Activated CD4-positive, alpha-beta T cell treated with anti-CD3 and anti-CD28 coated beads, Interleukin-2, amount 10 ng/mL, durations not matched to agents 24 days and 14 days (primary cell): ENCODE measurements at regions not wholly inside any gene's neighbourhood (a gene's known extent, or its start where the extent isn't known, plus 50 kb on each side); places are given as distances from the start of the nearest gene placed in this dataset.

Source experiments
- DNase-seq: peaks from one replicate; pipeline ENCODE4 v3.0.0; 2022
- H3K27ac Mint-ChIP-seq: one replicate; pipeline ENCODE4 v1.8.0; 2022; ENCODE audit warnings: mild to moderate bottlenecking, mixed read lengths
- H3K27me3 Mint-ChIP-seq: one replicate; pipeline ENCODE4 v1.8.0; 2022; ENCODE audit warnings: mixed read lengths
- H3K36me3 Mint-ChIP-seq: one replicate; pipeline ENCODE4 v1.8.0; 2022; ENCODE audit warnings: low read depth, mild to moderate bottlenecking, mixed read lengths
- H3K4me1 Mint-ChIP-seq: one replicate; pipeline ENCODE4 v1.8.0; 2021; ENCODE audit warnings: mixed read lengths
- H3K4me3 Mint-ChIP-seq: one replicate; pipeline ENCODE4 v1.8.0; 2022; ENCODE audit warnings: mild to moderate bottlenecking, moderate library complexity, mixed read lengths
- H3K9me3 Mint-ChIP-seq: one replicate; pipeline ENCODE4 v1.8.0; 2021; ENCODE audit warnings: mixed read lengths
- intact Hi-C: fragments of 100-400 bp; cut with micrococcal nuclease; formaldehyde crosslinking; loops from one replicate; pipeline ENCODE4 v1.15.1; 2023

DNA sequence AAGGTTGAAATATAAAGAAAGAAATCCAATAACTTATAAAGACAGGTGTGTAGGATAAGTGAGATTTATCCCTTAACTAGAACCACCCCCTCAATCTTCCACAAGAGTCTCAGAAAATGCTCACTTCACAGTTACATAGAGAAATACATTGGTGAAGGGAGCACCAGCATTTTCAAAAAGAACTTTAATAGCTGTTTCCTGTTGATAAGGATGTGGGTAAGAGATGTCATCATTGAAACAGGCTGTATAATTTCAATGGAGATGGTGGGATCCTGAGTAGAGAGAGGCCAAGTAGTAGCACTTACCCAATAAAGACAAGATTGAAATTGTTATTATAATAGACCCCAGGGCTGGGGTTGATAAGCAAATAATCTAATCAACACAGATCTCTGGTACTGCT, 162.2 kb upstream of the TACR1 start:
- H3K36me3 Mint-ChIP-seq = no peaks in the 10 kb centered on the region
- no peak overlapping the region for H3K27ac Mint-ChIP-seq
- H3K9me3 Mint-ChIP-seq = peaks cover 12% of the 10 kb centered on the region
- no peaks in the 10 kb centered on the region for H3K27me3 Mint-ChIP-seq
- no peak for DNase-seq
- H3K4me1 Mint-ChIP-seq = no peaks in the 10 kb centered on the region
- intact Hi-C loops = no loop called here
- H3K4me3 Mint-ChIP-seq = no peak overlapping the region

DNA sequence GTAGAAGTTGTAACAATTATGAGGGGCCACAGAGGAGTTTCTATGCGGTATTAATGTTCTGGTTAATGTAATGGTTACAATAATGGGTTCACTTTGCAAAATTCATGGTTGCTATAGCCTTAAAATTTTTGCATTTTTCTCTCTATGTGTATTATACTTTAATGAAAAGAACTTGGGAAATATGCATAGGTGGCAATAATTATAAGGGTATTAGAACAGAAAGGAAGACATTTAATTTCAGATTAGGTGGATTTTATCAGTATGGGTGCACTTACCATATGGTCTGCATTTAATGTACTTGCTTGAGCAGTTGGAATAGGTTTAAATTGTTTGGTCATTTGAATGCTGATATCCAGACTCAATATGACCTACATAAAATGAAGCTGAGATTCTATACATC, 161.6 kb upstream of the TACR1 start:
- no peaks in the 10 kb centered on the region for H3K36me3 Mint-ChIP-seq
- H3K27me3 Mint-ChIP-seq = no peaks in the 10 kb centered on the region
- no peaks in the 10 kb centered on the region for H3K4me1 Mint-ChIP-seq
- H3K4me3 Mint-ChIP-seq = no peak overlapping the region
- H3K9me3 Mint-ChIP-seq = peaks cover 7% of the 10 kb centered on the region
- DNase-seq = no peak
- intact Hi-C loops = no loop called here
- no peak overlapping the region for H3K27ac Mint-ChIP-seq

DNA sequence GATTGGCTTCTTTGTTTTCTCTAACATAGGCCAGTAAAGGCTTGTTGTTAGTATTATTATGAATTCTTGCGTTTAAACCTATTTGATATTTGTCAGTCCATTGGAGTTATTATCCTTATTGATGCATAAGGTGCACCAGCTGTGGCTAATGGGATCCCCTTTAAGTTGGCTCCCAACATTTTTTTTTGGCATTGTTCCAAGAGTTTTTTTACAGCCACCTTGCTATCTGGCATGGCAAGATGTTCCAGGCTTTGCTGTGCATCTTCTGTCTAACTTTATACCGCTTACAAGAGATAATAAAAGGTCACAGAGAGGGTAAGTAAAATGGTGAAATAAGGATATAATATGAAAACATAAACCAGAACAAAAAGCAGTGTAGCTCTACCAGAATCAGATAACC, 157.5 kb upstream of the TACR1 start:
- Mint-ChIP-seq H3K36me3 (no peaks in the 10 kb centered on the region), H3K4me3 (no peak overlapping the region), H3K27me3 (no peaks in the 10 kb centered on the region), H3K27ac (no peak overlapping the region), H3K4me1 (no peaks in the 10 kb centered on the region), H3K9me3 (no peaks in the 10 kb centered on the region)
- DNase-seq = no peak
- intact Hi-C loops = no loop called here

DNA sequence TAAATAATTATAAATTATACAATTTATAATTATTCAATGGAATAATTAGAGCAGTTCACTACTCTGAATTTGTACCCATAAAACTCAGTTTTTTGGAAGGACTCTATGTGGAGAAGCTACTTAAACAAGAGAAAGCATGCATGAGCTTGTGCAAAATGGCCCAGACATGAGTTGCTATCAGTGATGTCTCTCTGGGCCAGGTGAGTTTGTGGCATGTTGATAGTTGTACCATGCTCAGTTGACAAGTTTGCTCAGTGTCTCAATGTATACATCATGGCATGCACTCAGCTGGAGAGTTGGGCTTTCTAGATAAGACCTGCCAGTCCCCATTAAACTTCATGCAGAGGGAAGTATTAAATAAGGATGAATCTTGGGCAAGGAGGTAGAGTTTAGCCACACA, 153.8 kb upstream of the TACR1 start:
- no peaks in the 10 kb centered on the region for H3K9me3 Mint-ChIP-seq
- intact Hi-C loops = no loop called here
- DNase-seq = no peak
- H3K36me3 Mint-ChIP-seq = no peaks in the 10 kb centered on the region
- no peaks in the 10 kb centered on the region for H3K27me3 Mint-ChIP-seq
- no peak overlapping the region for H3K27ac Mint-ChIP-seq
- H3K4me3 Mint-ChIP-seq = no peak overlapping the region
- H3K4me1 Mint-ChIP-seq = no peaks in the 10 kb centered on the region

DNA sequence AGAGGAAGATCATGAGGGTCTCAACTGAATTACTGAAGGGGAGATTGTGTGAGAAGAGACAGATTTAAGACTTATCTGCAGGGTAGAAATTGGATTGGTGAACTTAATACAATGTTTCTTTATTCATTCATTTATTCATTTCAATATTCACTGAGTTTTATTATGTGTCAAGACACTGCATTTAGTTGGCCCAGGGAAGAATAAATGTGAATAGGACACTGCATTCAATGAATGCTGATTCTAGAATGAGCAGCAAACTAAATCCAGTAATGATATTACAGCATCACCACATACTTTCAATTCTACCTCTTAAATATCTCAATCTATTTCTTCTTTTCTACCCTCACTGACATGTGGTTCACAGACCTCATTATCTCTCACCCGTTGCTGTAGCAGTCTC, 149.0 kb upstream of the TACR1 start:
- Mint-ChIP-seq H3K36me3 (no peaks in the 10 kb centered on the region), H3K27ac (no peak overlapping the region), H3K4me3 (no peak overlapping the region), H3K9me3 (no peaks in the 10 kb centered on the region), H3K27me3 (no peaks in the 10 kb centered on the region), H3K4me1 (no peaks in the 10 kb centered on the region)
- intact Hi-C loops = no loop called here
- no peak for DNase-seq

DNA sequence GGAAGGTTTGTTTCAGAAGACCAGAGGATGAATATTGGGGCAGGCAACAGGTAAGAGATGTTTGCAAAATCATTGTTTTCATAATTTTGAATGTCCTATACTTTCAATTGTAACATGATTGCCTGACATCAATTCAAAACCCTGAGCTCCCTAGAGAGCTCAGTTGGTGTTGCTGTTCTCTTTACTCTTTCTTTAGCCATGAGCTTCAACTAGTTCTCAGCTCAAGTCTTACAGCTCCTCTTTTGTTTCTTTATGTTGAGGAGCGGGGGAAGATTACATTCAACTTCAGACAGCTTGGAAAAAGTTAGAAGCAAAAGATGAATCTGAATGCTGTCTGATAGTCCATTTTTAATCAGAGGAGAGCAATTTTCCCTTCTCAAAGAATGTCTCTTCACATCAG, 144.8 kb upstream of the TACR1 start:
- intact Hi-C loops = no loop called here
- Mint-ChIP-seq H3K27me3 (no peaks in the 10 kb centered on the region), H3K4me1 (no peaks in the 10 kb centered on the region), H3K9me3 (no peaks in the 10 kb centered on the region), H3K36me3 (no peaks in the 10 kb centered on the region), H3K4me3 (no peak overlapping the region), H3K27ac (no peak overlapping the region)
- DNase-seq = no peak

DNA sequence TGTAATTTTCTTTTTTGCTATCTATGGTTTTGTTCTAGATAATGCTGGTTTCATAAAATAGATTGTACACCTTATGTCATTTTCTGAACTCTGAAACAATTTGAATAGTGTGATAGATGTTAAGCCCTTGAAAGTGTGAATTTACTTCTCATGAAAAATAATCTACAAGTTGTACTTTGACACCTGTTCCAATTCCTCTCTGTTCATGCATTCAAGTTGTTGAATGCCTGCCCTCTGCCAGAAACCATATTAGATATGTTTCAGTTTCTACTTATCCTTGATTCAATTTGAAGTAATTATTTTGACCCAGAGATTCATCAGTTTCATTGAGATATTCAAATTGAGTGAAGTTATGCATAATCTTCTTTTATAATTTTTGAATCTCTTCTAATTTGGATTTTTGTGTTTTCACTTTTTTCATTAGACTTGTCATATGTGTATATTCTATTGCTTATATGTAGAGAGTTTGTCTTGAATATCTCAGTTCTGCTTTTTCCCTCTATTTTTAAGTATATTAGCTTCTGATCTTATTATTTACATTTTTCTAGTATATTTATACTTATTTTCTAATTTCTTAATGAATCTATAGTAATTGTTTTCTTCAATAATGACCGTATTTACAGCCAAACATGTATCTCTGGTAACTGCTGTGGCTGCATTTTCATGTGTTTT, 143.3 kb upstream of the TACR1 start:
- no peaks in the 10 kb centered on the region for H3K27me3 Mint-ChIP-seq
- no peaks in the 10 kb centered on the region for H3K9me3 Mint-ChIP-seq
- no peaks in the 10 kb centered on the region for H3K4me1 Mint-ChIP-seq
- intact Hi-C loops = no loop called here
- no peaks in the 10 kb centered on the region for H3K36me3 Mint-ChIP-seq
- no peak for DNase-seq
- no peak overlapping the region for H3K27ac Mint-ChIP-seq
- no peak overlapping the region for H3K4me3 Mint-ChIP-seq

DNA sequence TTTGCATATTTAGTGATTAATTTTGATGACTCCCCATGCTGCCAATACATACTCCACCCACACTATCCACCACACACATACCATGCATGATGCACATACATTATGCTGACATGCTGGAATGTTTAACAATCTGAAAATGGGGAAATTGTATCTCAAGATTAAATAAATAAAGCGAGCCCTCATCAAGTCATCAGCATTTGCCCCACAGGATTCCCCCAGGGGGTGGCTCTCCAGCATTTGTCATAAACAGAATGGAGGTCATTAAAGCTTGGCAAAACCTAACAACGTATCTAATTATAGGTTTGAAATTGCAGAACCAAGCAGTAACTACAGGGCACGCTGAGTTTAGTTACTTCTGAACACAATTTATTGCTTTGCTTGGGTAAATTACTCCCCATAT, 141.2 kb upstream of the TACR1 start:
- Mint-ChIP-seq H3K36me3 (no peaks in the 10 kb centered on the region), H3K4me1 (no peaks in the 10 kb centered on the region), H3K4me3 (no peak overlapping the region), H3K9me3 (no peaks in the 10 kb centered on the region), H3K27me3 (no peaks in the 10 kb centered on the region), H3K27ac (no peak overlapping the region)
- intact Hi-C loops = no loop called here
- no peak for DNase-seq

DNA sequence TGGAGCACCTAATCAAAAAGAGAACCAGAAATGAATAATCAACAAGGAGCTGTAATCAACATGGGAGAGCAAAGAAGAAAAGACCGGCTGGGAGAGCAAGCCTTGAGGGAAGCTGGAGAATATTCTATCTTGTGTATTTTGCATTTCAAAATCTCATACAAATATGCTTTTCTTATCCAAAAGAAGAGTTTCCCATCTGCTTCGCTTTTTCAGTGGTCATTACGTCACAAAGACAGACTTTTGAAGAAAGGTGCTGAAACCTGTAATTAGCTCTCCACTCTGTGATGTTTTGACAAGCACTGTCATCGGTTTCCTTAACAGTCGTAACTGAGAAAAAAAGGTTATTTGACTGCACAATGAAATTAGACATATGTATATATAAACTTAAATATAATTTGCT, 139.1 kb upstream of the TACR1 start:
- Mint-ChIP-seq H3K27me3 (no peaks in the 10 kb centered on the region), H3K36me3 (no peaks in the 10 kb centered on the region), H3K4me3 (no peak overlapping the region), H3K4me1 (no peaks in the 10 kb centered on the region), H3K27ac (no peak overlapping the region), H3K9me3 (no peaks in the 10 kb centered on the region)
- intact Hi-C loops = no loop called here
- DNase-seq = no peak

DNA sequence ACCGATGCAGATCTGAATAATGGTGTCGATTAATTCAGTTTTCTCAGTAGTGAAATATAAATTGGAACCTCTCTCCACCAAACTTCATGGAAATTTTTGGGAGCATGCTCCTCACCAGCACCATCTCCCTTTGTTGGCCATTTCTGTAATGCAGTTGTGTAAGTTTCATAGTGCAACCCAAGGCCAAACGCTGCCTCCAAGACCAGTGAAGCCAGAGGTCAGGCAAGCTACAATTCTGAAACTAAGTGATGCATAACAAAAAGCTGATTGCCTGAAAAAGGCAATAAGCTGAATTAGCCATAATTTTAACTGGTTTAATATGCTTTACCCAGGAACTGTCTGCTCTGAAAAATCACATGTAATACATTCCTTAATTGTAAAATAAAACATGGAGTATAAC, 138.3 kb upstream of the TACR1 start:
- Mint-ChIP-seq H3K4me1 (no peaks in the 10 kb centered on the region), H3K36me3 (no peaks in the 10 kb centered on the region), H3K27me3 (no peaks in the 10 kb centered on the region), H3K9me3 (no peaks in the 10 kb centered on the region), H3K4me3 (no peak overlapping the region), H3K27ac (no peak overlapping the region)
- DNase-seq = no peak
- intact Hi-C loops = no loop called here

DNA sequence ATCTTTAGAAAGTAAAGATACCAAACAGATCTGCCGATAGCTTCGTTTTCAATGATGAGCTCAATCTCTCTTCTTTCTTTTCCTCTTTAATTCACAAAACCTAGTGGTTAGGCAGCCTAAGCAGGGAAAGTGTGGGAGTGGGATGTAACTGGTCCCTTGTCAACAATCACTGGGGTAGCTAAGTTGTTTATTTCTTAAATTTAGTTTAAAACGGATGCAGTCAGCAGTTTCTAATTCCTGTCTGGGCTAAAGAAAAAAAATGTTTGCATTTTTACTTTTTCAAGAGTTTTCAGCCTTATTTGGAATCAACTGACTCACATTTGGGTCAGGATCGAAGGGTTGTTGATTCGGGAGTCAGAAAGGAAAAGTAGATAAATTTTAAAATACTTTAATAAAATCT, 137.7 kb upstream of the TACR1 start:
- no peak overlapping the region for H3K4me3 Mint-ChIP-seq
- intact Hi-C loops = no loop called here
- no peaks in the 10 kb centered on the region for H3K9me3 Mint-ChIP-seq
- H3K27me3 Mint-ChIP-seq = no peaks in the 10 kb centered on the region
- DNase-seq = no peak
- H3K36me3 Mint-ChIP-seq = no peaks in the 10 kb centered on the region
- no peaks in the 10 kb centered on the region for H3K4me1 Mint-ChIP-seq
- H3K27ac Mint-ChIP-seq = no peak overlapping the region

DNA sequence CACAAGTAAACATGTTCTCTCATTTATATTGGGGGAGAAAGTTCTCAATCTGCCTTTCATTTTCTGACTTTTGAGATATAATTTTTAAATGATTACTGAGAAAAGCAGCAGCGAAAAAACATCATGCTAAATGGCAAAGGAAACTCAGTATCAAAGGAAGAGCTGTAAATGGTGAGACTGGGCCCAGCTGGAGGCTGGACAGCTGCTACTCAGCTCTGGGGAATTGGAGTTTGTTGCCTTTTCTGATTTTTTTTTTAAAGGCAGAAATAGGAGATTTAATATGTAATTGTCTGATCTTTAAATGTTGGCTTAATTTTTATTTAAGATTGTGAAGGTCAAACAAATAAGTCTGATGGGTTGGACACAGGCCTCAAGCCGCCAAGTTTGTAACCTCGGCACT, 137.1 kb upstream of the TACR1 start:
- Mint-ChIP-seq H3K4me1 (no peaks in the 10 kb centered on the region), H3K36me3 (no peaks in the 10 kb centered on the region), H3K27me3 (no peaks in the 10 kb centered on the region), H3K9me3 (no peaks in the 10 kb centered on the region), H3K4me3 (no peak overlapping the region), H3K27ac (no peak overlapping the region)
- intact Hi-C loops = no loop called here
- no peak for DNase-seq

DNA sequence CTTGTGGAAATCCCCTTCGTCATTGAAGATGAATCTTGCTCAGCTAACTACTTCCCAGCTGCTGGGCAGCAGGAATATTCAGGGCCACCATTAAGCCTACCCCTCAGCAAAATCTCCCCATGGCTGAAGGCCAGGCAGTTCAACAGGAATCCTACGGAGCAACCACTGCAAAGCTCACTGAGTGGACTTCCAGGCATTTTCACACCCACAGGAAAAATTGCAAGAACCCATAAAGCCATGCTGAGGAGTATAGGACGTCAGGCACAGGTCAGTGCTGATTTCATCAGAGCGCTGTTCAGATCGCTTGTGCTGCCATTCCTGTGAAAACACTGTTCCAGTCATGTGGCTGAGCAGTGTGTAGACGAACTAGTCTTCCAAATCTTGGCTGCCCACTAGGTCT, 134.8 kb upstream of the TACR1 start:
- Mint-ChIP-seq H3K9me3 (peaks cover under 1% of the 10 kb centered on the region), H3K4me1 (no peaks in the 10 kb centered on the region), H3K27ac (no peak overlapping the region), H3K27me3 (no peaks in the 10 kb centered on the region), H3K4me3 (no peak overlapping the region), H3K36me3 (no peaks in the 10 kb centered on the region)
- intact Hi-C loops = no loop called here
- DNase-seq = no peak

DNA sequence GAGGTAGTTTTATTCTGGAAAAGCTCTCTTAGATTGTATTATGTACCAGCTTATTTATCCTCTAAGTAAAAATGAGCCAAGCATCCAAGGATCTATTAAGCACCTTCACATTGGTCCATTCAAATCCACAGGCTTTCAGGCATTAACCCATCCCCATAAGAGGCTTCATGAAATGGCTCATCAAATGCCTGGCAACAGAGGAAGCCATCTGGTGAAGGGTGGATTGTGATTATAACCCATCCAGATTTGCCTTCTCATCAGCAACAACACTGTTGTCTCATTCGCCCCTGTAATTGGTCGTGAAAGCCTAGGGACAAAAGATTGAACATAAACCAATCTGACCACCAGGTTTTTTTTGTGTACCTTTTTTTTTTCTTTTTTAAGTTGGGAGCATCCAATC, 134.3 kb upstream of the TACR1 start:
- peaks cover 4% of the 10 kb centered on the region for H3K9me3 Mint-ChIP-seq
- no peak overlapping the region for H3K4me3 Mint-ChIP-seq
- no peak for DNase-seq
- no peaks in the 10 kb centered on the region for H3K4me1 Mint-ChIP-seq
- H3K27ac Mint-ChIP-seq = no peak overlapping the region
- H3K36me3 Mint-ChIP-seq = no peaks in the 10 kb centered on the region
- H3K27me3 Mint-ChIP-seq = no peaks in the 10 kb centered on the region
- intact Hi-C loops = no loop called here

DNA sequence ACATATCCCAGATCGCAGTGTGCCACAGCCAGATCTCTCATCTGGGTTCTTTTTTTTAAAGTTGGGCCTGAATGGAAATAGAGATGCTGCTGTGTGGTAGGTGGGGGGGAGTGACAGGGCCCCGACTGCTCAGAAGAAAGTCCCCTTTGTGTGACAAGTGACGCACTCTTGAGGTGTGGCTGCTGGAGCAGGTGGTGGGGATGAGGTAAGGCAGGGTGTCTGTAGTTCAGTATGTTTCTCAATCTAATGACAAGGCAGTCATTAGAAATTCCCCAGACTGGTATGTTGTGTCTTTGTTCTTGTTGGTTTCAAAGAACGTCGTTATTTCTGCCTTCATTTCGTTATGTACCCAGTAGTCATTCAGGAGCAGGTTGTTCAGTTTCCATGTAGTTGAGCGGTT, 128.8 kb upstream of the TACR1 start:
- intact Hi-C loops = no loop called here
- no peak overlapping the region for H3K27ac Mint-ChIP-seq
- no peaks in the 10 kb centered on the region for H3K36me3 Mint-ChIP-seq

More for the DNA sequence above, 128.8 kb upstream of the TACR1 start:
- H3K4me3 Mint-ChIP-seq = no peak overlapping the region
- H3K4me1 Mint-ChIP-seq = no peaks in the 10 kb centered on the region
- no peaks in the 10 kb centered on the region for H3K27me3 Mint-ChIP-seq
- peaks cover 4% of the 10 kb centered on the region for H3K9me3 Mint-ChIP-seq
- DNase-seq = no peak
